CD4-positive, alpha-beta T cell treated with Interleukin-17A for 4 hours (primary cell): ENCODE measurements at regions not wholly inside any gene's neighbourhood (a gene's known extent, or its start where the extent isn't known, plus 50 kb on each side); places are given as distances from the start of the nearest gene placed in this dataset.
"Not testable (repeated sequence)": the region's sequence is repeated elsewhere in the genome, so short reads cannot be mapped to it uniquely, and the experiment has no call there.

Experiments used
- DNase-seq: peaks from one replicate; pipeline ENCODE4 v3.0.0-alpha.2; 2020; ENCODE audit warnings: mixed read lengths

DNA sequence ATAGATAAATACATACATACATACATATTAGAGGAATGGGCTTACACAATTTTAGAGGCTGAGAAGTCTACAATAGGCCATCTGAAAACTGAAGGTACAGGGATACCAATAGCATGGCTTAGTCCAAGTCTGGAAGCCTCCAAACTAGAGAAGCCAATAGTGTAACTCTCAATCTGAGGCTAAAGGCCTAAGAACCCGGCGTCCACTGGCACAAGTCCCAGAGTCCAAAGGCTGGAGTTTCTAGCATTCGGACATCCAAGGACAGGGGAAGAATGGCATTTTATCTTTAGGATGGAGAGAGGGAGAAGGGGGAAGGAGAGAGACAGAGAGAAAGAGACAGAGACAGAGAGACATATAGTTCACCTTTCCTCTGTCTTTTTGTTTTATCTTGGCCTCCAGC lies 63.7 kb upstream of the SYT4 start:
- no peak for DNase-seq

GRCh38 chr18:43350176-43350575 lies 72.9 kb upstream of the SYT4 start:
- DNase-seq: no peak

- no peak for DNase-seq
Observed at GRCh38 chr18:43364535-43364934, 87.2 kb upstream of the SYT4 start.

DNA sequence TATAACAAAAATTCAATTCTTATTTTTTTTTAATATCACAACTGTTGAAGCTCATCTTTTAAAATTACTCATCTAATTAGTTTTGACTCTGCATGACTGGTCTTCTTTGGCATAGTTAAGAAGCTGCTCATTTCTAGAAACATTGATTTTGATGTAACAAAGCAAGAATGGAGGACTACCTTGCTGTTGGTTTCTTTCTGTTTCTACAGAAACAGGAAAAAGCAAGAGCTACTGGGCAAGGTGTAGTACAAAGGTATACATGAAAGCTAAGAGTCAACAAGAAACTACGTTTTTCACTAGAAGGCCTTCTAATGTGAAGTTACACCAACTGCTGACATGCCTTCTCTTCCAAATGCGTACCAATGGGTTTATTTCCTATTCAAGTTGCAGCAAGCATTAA lies 90.6 kb upstream of the SYT4 start:
- DNase-seq: no peak

- not testable (repeated sequence) for DNase-seq
Observed at GRCh38 chr18:43369311-43369710, 92.0 kb upstream of the SYT4 start.

GRCh38 chr18:43372773-43373172 lies 95.5 kb upstream of the SYT4 start:
- DNase-seq: no peak

GRCh38 chr18:43380104-43380672 lies 102.9 kb upstream of the SYT4 start:
- DNase-seq: no peak

DNA sequence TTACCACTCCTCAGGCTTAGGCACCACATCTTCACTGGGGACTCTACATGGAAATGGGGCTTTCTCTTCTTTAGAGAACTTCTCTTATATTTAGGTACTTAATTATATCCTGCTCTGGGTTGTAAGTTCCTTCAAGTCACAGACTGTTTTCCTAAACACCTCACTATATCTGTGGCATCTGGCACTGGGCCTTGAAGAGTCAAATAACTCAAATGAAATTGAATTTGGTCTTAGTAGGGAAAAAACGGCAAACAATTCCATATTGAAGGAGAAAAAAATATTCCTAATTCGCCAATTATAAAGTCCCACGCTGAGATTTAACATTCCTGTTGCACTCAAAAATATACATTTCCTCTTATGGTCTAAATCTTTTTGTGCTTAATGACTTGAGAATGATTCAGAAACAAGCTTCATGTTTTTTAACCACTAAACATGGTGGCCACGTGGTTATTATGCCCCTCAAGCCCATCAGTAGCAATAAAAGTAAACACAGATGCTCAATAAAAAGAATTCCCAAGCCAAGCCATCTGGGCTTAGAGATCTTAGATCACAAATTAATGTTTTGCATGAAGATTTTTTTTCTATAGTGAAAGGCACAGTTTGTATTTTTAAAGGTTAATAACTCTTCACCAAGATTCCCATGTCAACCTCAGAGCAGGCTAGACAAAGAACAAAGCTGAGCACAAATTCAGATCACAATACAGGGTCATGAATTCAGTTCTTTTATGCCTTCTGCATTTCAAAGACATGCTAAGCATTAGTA lies 105.5 kb upstream of the SYT4 start:
- DNase-seq: no peak

- no peak for DNase-seq
Observed at GRCh38 chr18:43389163-43389562, 111.9 kb upstream of the SYT4 start.

DNA sequence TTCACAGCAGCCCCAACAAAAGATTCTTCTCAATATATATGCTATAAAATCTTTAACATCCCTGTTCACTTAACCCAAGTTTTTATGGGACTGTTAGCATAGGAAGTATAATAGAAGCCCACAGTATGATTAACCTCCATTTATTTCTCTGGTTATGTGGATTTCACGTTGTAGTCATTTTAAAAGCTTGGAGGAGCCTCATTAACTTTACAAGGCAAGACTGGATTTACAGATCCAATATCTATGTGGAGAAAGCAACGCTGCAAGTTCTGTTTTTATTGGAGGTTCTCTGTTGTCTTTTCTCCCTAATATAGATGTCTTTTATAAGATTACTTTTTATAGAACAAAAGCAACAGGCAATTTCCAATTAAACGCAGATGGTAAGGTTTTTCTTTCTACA lies 114.9 kb upstream of the SYT4 start:
- DNase-seq: no peak

DNA sequence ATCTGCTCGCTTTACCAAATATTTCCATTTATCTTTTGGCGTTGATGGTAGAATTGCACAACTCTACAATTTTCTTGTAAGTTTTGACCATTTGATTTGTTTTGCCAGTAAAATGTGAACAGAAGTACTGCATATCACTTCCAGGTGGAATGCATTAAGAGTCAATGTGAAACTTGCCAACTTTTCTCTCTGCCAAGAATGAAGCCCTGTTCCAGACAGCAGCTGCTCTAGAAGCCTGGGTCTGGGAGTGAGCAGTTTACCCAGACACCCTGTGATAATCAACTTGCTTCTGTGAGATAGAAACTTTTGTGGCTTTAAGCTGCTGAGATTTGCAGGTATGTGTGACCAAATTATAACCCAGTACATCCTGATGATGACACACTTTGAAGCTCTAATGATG lies 115.9 kb upstream of the SYT4 start:
- no peak for DNase-seq

- no peak for DNase-seq
Observed at GRCh38 chr18:43396266-43396665, 119.0 kb upstream of the SYT4 start.

GRCh38 chr18:43398601-43399000 lies 121.3 kb upstream of the SYT4 start:
- DNase-seq: no peak

DNA sequence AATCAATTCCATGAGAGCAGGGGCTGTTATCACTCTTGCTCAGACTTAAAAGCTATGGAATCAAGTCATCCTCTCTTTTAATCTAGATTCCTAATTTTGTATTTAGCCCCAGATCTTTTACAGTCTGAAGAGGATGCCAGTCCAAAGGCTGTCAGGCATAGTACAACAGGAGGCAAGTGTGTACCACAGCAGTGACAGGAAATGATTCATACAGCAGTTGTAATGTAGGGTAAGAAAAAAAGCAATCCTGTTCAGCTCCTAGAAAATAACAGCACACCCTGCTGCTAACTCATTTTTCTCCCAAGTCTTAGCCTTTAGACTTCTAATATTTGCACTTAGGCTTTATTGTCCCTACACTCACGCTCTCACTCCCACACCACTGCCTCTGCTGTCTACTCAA lies 127.8 kb upstream of the SYT4 start:
- DNase-seq: no peak

DNA sequence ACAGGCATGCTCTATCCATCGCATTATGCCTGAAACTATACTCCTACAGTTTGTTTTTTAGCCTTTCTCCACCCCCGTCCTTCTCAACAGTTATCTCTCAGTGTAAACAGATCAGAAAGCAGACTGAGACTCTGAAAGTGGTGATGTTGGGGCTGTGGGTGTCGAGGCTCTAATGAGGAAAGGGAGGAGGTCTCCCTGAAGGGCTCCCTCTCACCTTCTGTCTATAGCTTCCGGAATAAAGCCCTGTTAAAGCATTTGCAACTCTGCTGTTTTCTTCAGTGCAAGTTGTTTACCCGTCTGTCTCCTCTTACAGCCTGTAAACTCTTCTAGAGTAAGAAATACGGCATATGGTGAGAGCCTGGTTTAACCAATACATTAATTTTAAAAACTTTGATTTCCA lies 136.7 kb upstream of the SYT4 start:
- DNase-seq: no peak

GRCh38 chr18:43420091-43420490 lies 142.8 kb upstream of the SYT4 start:
- no peak for DNase-seq

GRCh38 chr18:43420950-43421349 lies 143.7 kb upstream of the SYT4 start:
- DNase-seq: no peak

DNA sequence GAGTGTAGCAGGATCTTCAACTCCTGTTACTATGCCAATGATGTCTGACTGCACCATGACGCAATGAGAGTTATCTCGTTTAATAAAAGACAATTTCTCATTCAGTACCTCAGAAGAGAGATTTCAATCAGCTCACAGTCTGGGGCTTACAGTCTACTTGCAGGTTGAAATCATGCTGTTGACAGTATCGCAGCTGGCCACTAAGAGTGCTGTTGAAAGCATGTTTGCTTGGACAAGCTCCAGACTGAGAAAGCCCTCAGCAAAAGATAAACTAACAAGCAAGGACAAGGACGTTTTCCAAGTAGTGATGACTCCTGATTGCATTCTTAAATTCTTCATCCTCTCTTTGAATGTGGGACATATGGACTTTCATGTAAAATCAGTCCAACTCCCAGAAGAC lies 145.2 kb upstream of the SYT4 start:
- DNase-seq: no peak

DNA sequence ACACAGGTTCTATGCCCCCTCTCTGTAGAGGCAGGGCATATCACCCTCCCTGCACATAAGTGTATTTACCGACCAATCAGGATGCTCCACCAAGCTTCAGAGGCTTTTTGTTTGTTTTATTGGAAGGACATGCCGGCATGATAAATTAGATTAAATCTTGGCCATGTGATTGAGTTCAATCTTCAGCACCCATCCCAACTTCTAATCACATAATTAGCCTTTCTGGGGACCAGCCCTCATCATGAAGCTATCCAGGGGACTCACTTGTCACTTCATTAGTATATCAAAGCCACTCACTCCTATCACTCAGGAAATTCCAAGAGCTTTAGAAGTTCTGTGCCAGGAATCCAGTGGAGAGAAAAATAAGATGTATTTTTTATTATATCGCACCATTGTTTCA lies 158.6 kb upstream of the SYT4 start:
- no peak for DNase-seq

DNA sequence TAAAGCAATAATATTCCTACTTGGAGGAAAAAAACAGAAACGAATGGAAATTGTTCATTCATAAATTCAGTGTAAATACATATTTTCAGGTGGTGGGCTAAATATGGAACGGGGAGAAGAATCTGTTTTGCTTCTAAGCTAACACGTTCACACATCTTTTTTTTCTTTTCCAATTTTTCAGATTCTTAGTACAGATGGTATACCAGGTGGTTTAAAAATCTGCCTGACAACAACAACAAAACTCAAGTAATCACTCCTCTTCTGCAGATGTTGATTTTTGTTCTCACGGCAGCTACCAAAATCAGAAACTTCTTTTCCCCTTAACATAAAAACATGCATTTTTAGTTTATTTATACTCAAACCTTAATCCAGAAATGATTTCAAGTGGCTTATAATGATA lies 164.8 kb upstream of the SYT4 start:
- no peak for DNase-seq

DNA sequence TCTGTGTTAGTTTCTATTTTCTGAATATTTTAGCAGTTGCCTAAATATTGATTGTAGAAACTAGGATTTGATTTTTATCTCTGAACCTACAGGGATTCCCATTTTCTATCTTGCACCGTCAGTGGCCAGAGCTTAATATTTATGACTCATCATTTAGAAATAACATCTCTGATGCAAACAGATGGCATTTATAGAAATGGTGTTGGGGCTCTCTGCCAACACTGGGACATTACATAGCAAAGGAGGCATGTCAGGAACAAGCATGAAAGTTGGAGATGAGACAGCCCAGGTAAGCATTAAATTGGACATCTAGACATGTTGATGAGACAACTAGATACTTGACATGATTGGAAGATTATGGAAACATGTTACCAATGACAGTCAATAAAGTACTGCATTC lies 165.3 kb upstream of the SYT4 start:
- DNase-seq: no peak

GRCh38 chr18:43465483-43465882 lies 188.2 kb upstream of the SYT4 start:
- no peak for DNase-seq

DNA sequence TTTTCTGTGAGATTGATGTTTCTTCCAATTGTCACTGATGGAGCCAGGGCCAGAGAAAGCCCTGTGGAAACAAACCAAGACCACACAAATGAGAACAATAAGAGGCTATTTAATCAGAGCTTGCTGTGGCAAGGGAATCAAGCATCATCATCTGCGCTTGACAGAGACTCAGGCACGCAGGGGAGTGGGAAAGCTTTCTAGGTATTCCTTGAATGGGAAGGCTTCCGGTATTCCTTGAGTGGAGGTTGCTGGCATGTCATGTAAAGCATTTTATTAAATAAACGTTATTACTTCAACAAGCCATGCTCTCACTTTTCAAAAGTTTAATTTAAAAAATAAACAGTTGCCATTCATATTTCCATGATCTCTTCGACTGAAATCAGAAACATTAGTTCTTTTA lies 194.6 kb upstream of the SYT4 start:
- no peak for DNase-seq

DNA sequence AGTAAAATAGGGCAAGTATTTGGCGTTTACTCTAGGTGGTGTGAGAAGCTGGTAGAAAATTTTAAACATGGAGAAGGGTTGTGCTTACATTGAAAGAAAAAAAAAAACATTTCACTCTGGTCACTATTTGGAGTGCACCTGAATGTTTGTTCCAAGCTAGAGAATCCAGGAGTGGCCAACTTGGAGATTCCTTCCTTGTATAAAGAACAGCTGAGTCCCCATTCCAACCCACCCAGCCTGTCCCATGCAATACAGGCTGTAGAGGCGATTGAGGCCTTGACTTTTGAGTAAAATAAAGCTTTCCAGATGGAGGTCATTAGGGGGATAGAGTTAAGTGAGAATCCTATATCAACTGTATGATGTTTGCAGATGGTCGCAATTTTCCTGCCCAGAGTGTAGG lies 203.8 kb upstream of the SYT4 start:
- DNase-seq: no peak

DNA sequence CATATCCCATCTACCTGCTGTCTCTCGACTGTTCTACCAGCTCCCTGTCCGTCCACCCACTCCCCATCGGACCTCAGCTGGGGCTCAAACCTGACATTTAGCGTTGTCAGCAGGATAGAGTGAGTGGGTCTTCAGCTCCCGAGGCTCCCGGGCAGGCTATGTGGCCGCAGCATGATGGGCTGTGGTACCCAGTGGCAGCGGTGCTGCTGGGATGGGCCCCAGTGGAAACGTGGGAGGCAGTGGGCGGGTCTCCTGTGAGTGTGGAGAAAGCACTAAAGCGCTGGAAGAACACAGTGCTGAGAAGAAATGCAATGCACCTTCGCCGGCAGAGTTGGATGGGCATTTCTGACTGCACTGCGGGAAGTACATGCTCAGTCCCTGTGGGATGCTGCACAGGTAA lies 204.8 kb upstream of the SYT4 start:
- no peak for DNase-seq
